ENCODE measurements at regions not wholly inside any gene's neighbourhood (a gene's known extent, or its start where the extent isn't known, plus 50 kb on each side); places are given as distances from the start of the nearest gene placed in this dataset.

GRCh38 chr16:5647051-5647450, 549.5 kb upstream of the EEF2KMT start:
- 52 to 57% methylated on average over 1 of the region's 1 CpG for WGBS, 2 donors
- H3K9me3 ChIP-seq (ENCODE audit: control insufficient read depth in 2 of 2, insufficient read depth in 1 of 2, low read depth in 1 of 2, low read length in 1 of 2) = no peaks in the 10 kb centered on the region
- no peaks in the 10 kb centered on the region for H3K36me3 ChIP-seq (ENCODE audit: control insufficient read depth in 2 of 2, insufficient read depth in 2 of 2, low read length in 1 of 2)
- no peak overlapping the region for H3K27ac ChIP-seq (ENCODE audit: low read depth in 2 of 2, low read length in 1 of 2)
- H3K4me1 ChIP-seq (ENCODE audit: control insufficient read depth in 2 of 2, insufficient read depth in 2 of 2, low read length in 1 of 2) = no peaks in the 10 kb centered on the region
- no peaks in the 10 kb centered on the region for H3K27me3 ChIP-seq (ENCODE audit: control insufficient read depth in 1 of 2, insufficient read depth in 2 of 2, low read length in 2 of 2)
- H3K4me3 ChIP-seq (ENCODE audit: low read depth in 1 of 2, low read length in 2 of 2) = no peak overlapping the region

- Histone ChIP-seq H3K4me1 (ENCODE audit: control insufficient read depth in 2 of 2, insufficient read depth in 2 of 2, low read length in 1 of 2) (peaks cover 0 to 3% of the 10 kb centered on the region in 2 donors), H3K9me3 (ENCODE audit: control insufficient read depth in 2 of 2, insufficient read depth in 1 of 2, low read depth in 1 of 2, low read length in 1 of 2) (peaks cover 0 to 7% of the 10 kb centered on the region in 2 donors), H3K27ac (ENCODE audit: low read depth in 2 of 2, low read length in 1 of 2) (no peak overlapping the region), H3K36me3 (ENCODE audit: control insufficient read depth in 2 of 2, insufficient read depth in 2 of 2, low read length in 1 of 2) (no peaks in the 10 kb centered on the region), H3K4me3 (ENCODE audit: low read depth in 1 of 2, low read length in 2 of 2) (no peak overlapping the region), H3K27me3 (ENCODE audit: control insufficient read depth in 1 of 2, insufficient read depth in 2 of 2, low read length in 2 of 2) (no peaks in the 10 kb centered on the region)
- 90% methylated on average over 10 of the region's 10 CpGs for WGBS, 2 donors
Measured at GRCh38 chr16:5643855-5644531, 546.4 kb upstream of the EEF2KMT start.

- Histone ChIP-seq H3K4me1 (ENCODE audit: control insufficient read depth in 2 of 2, insufficient read depth in 2 of 2, low read length in 1 of 2) (peaks cover 0 to 3% of the 10 kb centered on the region in 2 donors), H3K27ac (ENCODE audit: low read depth in 2 of 2, low read length in 1 of 2) (no peak overlapping the region), H3K9me3 (ENCODE audit: control insufficient read depth in 2 of 2, insufficient read depth in 1 of 2, low read depth in 1 of 2, low read length in 1 of 2) (peaks cover 0 to 7% of the 10 kb centered on the region in 2 donors), H3K27me3 (ENCODE audit: control insufficient read depth in 1 of 2, insufficient read depth in 2 of 2, low read length in 2 of 2) (no peaks in the 10 kb centered on the region), H3K4me3 (ENCODE audit: low read depth in 1 of 2, low read length in 2 of 2) (no peak overlapping the region), H3K36me3 (ENCODE audit: control insufficient read depth in 2 of 2, insufficient read depth in 2 of 2, low read length in 1 of 2) (no peaks in the 10 kb centered on the region)
- WGBS, 2 donors = 33 to 47% methylated on average over 6 of the region's 6 CpGs
Measured at GRCh38 chr16:5642436-5642835, 544.8 kb upstream of the EEF2KMT start.

GRCh38 chr16:5642011-5642410, 544.4 kb upstream of the EEF2KMT start:
- Histone ChIP-seq H3K27me3 (ENCODE audit: control insufficient read depth in 1 of 2, insufficient read depth in 2 of 2, low read length in 2 of 2) (no peaks in the 10 kb centered on the region), H3K36me3 (ENCODE audit: control insufficient read depth in 2 of 2, insufficient read depth in 2 of 2, low read length in 1 of 2) (no peaks in the 10 kb centered on the region), H3K27ac (ENCODE audit: low read depth in 2 of 2, low read length in 1 of 2) (no peak overlapping the region), H3K9me3 (ENCODE audit: control insufficient read depth in 2 of 2, insufficient read depth in 1 of 2, low read depth in 1 of 2, low read length in 1 of 2) (peaks cover 0 to 7% of the 10 kb centered on the region in 2 donors), H3K4me3 (ENCODE audit: low read depth in 1 of 2, low read length in 2 of 2) (no peak overlapping the region), H3K4me1 (ENCODE audit: control insufficient read depth in 2 of 2, insufficient read depth in 2 of 2, low read length in 1 of 2) (peaks cover 0 to 3% of the 10 kb centered on the region in 2 donors)
- WGBS, 2 donors = 21 to 22% methylated on average over 6 of the region's 6 CpGs

- H3K36me3 ChIP-seq (ENCODE audit: control insufficient read depth in 2 of 2, insufficient read depth in 2 of 2, low read length in 1 of 2) = no peaks in the 10 kb centered on the region
- H3K4me3 ChIP-seq (ENCODE audit: low read depth in 1 of 2, low read length in 2 of 2) = no peak overlapping the region
- 88 to 94% methylated on average over 1 of the region's 1 CpG for WGBS, 2 donors
Measured at GRCh38 chr16:5640883-5641282, 543.3 kb upstream of the EEF2KMT start.

GRCh38 chr16:5639531-5639930, 541.9 kb upstream of the EEF2KMT start:
- Histone ChIP-seq H3K36me3 (ENCODE audit: control insufficient read depth in 2 of 2, insufficient read depth in 2 of 2, low read length in 1 of 2) (no peaks in the 10 kb centered on the region), H3K9me3 (ENCODE audit: control insufficient read depth in 2 of 2, insufficient read depth in 1 of 2, low read depth in 1 of 2, low read length in 1 of 2) (peaks cover 0 to 7% of the 10 kb centered on the region in 2 donors), H3K4me3 (ENCODE audit: low read depth in 1 of 2, low read length in 2 of 2) (no peak overlapping the region), H3K27me3 (ENCODE audit: control insufficient read depth in 1 of 2, insufficient read depth in 2 of 2, low read length in 2 of 2) (no peaks in the 10 kb centered on the region), H3K27ac (ENCODE audit: low read depth in 2 of 2, low read length in 1 of 2) (no peak overlapping the region), H3K4me1 (ENCODE audit: control insufficient read depth in 2 of 2, insufficient read depth in 2 of 2, low read length in 1 of 2) (peaks cover 0 to 3% of the 10 kb centered on the region in 2 donors)
- WGBS, 2 donors = 48 to 62% methylated on average over 3 of the region's 3 CpGs

More at GRCh38 chr16:5640883-5641282, 543.3 kb upstream of the EEF2KMT start:
- no peak overlapping the region for H3K27ac ChIP-seq (ENCODE audit: low read depth in 2 of 2, low read length in 1 of 2)
- H3K27me3 ChIP-seq (ENCODE audit: control insufficient read depth in 1 of 2, insufficient read depth in 2 of 2, low read length in 2 of 2) = no peaks in the 10 kb centered on the region
- peaks cover 0 to 3% of the 10 kb centered on the region in 2 donors for H3K4me1 ChIP-seq (ENCODE audit: control insufficient read depth in 2 of 2, insufficient read depth in 2 of 2, low read length in 1 of 2)
- H3K9me3 ChIP-seq (ENCODE audit: control insufficient read depth in 2 of 2, insufficient read depth in 1 of 2, low read depth in 1 of 2, low read length in 1 of 2) = peaks cover 0 to 7% of the 10 kb centered on the region in 2 donors

- Histone ChIP-seq H3K27ac (ENCODE audit: low read depth in 2 of 2, low read length in 1 of 2) (no peak overlapping the region), H3K9me3 (ENCODE audit: control insufficient read depth in 2 of 2, insufficient read depth in 1 of 2, low read depth in 1 of 2, low read length in 1 of 2) (peaks cover 0 to under 1% of the 10 kb centered on the region in 2 donors), H3K36me3 (ENCODE audit: control insufficient read depth in 2 of 2, insufficient read depth in 2 of 2, low read length in 1 of 2) (no peaks in the 10 kb centered on the region), H3K4me3 (ENCODE audit: low read depth in 1 of 2, low read length in 2 of 2) (no peak overlapping the region), H3K4me1 (ENCODE audit: control insufficient read depth in 2 of 2, insufficient read depth in 2 of 2, low read length in 1 of 2) (no peaks in the 10 kb centered on the region), H3K27me3 (ENCODE audit: control insufficient read depth in 1 of 2, insufficient read depth in 2 of 2, low read length in 2 of 2) (no peaks in the 10 kb centered on the region)
- 66 to 67% methylated on average over 2 of the region's 2 CpGs for WGBS, 2 donors
Measured at GRCh38 chr16:5635331-5635730, 537.7 kb upstream of the EEF2KMT start.

- Histone ChIP-seq H3K36me3 (ENCODE audit: control insufficient read depth in 2 of 2, insufficient read depth in 2 of 2, low read length in 1 of 2) (no peaks in the 10 kb centered on the region), H3K4me1 (ENCODE audit: control insufficient read depth in 2 of 2, insufficient read depth in 2 of 2, low read length in 1 of 2) (no peaks in the 10 kb centered on the region), H3K27me3 (ENCODE audit: control insufficient read depth in 1 of 2, insufficient read depth in 2 of 2, low read length in 2 of 2) (no peaks in the 10 kb centered on the region), H3K27ac (ENCODE audit: low read depth in 2 of 2, low read length in 1 of 2) (no peak overlapping the region), H3K4me3 (ENCODE audit: low read depth in 1 of 2, low read length in 2 of 2) (no peak overlapping the region), H3K9me3 (ENCODE audit: control insufficient read depth in 2 of 2, insufficient read depth in 1 of 2, low read depth in 1 of 2, low read length in 1 of 2) (no peaks in the 10 kb centered on the region)
- WGBS, 2 donors = 43 to 46% methylated on average over 2 of the region's 2 CpGs
Measured at GRCh38 chr16:5634666-5635180, 537.1 kb upstream of the EEF2KMT start.

GRCh38 chr16:5633845-5634440, 536.3 kb upstream of the EEF2KMT start:
- Histone ChIP-seq H3K4me3 (ENCODE audit: low read depth in 1 of 2, low read length in 2 of 2) (no peak overlapping the region), H3K9me3 (ENCODE audit: control insufficient read depth in 2 of 2, insufficient read depth in 1 of 2, low read depth in 1 of 2, low read length in 1 of 2) (no peaks in the 10 kb centered on the region), H3K27me3 (ENCODE audit: control insufficient read depth in 1 of 2, insufficient read depth in 2 of 2, low read length in 2 of 2) (no peaks in the 10 kb centered on the region), H3K27ac (ENCODE audit: low read depth in 2 of 2, low read length in 1 of 2) (no peak overlapping the region), H3K36me3 (ENCODE audit: control insufficient read depth in 2 of 2, insufficient read depth in 2 of 2, low read length in 1 of 2) (no peaks in the 10 kb centered on the region), H3K4me1 (ENCODE audit: control insufficient read depth in 2 of 2, insufficient read depth in 2 of 2, low read length in 1 of 2) (no peaks in the 10 kb centered on the region)
- WGBS, 2 donors = 33 to 36% methylated on average over 5 of the region's 5 CpGs

Measured in esophagus (tissue), 2 donors.